ENCODE measurements at regions not wholly inside any gene's neighbourhood (a gene's known extent, or its start where the extent isn't known, plus 50 kb on each side); places are given as distances from the start of the nearest gene placed in this dataset.

DNA sequence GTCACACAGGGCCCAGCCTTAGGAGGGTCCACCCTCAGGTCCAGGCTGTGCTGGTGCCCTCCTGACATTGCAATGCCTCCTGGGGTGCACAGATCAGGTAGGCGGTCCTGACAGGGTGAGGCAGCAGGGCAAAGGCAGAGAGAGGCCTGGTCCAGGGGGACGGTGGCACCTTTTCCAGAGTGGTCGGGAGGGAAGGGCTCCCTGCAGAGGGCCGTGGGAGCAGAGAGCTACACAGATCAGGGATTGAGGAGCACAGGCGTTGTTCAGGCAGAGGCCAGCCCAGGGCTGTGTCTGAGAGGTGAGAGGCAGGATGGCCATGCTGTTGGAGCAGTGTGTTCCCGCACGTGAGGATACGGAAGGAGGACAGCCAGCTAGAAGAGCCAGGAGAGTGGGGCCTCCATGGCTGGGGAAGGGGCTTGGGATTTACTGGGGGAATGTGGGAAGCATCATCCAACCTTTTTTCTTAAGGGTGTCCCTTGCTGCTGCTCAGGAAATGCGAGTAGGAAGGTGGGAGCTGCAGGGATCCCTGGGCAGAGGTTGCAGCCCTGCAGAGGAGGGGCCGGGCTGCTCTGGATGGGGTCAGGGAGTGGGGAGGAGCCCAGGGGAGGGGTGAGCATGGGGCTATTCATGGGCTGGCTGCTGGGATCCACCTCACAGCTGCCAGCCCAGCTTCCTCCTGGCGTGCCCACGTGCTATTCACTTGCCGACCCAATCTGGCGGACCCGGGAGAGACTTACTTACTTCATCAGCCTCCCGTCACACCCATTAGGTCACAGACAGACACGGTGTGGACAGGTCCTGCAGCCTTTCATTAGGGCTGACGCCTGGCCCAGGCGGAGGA is 1516.4 kb downstream of the TBC1D22A start:
- DNase-seq, result no peak

DNA sequence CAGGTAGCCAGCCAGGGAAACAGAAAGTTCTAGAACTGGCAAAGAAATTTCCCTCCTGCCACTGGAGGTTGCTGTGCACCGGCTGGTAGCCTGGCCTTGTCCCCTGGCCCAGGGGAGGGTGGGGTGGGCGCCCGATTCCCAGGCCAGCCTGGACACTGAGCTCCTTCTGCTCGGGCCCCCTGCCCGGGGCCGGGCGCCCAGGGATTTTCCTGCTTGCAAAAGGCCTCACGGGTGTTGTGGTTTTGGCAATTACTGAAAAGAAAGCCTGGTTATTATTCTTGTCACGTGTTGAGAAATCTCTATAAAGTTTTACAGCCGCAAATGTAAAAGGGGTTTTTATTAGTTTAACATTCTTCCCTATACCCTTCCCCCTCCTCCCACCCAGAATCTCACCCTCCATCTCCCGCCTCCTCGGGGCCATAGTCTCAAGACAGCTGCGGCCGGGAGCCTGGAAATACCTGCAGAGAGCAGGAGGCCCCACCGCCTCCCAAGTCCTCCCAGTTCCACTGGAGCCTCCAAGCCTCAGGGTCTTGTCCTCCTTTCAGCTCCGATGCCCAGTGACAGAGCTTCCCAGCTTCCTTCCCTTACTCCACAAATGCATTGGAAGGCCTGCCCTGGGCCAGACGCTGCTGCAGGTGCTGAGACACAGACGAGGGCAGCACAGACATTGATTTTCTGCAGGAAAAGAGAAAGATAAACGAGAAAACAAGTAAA is 1515.6 kb downstream of the TBC1D22A start:
- no peak for DNase-seq

DNA sequence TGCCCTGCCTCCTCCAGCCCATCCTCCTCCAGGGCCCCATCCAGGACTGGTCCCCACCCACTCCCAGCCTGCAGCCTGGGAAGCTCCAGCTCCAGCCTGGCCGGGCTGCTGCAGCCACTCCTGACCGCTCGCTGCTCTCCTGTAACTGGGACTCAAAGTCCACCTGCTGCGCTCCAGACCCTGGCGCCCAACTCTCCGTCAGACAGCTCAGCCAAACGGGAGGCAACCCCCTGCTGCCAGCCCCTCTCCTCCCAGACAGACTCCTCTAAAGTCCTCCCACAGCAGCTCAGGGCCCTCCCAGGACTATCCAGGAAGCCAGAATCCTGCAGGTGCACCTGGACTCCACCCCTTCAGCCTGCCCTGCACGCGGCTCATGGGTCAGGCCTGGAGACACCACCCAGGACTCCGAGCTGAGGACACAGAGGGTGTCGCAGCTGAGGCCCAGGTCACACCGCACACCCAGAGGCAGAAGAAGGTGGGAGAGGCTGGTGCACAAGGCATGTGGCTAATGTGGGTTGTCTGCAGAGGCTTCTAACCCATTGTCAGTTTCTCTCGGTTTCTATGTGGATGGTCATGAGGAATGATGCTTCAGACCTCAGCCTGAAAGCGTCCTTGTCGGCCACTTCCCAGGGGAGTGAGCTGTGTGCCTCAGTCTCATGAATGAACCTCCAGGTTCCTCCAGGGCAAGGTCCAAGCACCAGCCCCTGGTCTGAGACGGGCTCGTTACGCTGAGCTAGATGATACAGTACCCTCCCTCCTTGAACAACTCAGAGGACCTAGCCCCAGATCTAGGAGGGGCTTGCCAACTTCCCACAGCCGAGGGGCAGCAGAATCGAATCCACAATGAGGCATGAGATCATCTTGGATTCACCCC is 1514.8 kb downstream of the TBC1D22A start:
- no peak for DNase-seq

DNA sequence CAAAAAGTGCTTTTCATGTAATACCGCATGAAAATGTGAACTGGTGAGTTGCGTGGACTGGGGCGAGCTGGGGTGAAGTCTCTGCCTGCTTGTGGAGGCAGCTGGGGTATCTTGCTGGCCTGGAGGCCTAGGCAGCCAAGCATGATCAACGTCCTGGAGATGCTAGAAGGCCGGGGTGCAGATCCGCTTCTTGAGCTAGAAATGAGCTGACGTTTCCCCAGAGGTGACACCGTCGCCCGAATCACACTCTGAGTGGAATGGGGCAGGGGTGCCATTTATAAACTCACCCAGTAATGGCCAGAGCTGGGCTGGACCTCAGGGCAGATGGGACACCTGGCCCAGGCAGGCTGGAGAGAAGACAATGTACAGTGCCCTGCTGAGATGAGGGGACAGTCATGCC is 1513.0 kb downstream of the TBC1D22A start:
- DNase-seq, result no peak

DNA sequence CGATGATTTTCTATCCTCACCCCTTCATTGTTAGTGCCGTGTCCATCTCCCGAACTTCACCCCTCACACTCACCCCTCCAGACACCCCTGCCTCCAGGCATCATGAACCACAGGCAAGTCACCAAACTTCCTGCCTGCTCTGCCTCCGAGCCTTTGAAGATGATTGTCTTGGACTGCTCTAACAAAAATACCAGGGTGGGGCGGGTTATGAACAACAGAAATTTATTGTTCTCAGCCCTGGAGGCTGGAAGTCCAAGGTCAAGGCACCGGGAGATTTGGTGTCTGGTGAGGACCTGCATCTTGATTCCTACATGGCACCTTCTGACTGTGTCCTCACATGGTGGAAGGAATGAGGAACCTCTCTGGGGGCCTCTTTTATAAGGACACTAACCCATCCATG is 1508.3 kb downstream of the TBC1D22A start:
- DNase-seq, result no peak

DNA sequence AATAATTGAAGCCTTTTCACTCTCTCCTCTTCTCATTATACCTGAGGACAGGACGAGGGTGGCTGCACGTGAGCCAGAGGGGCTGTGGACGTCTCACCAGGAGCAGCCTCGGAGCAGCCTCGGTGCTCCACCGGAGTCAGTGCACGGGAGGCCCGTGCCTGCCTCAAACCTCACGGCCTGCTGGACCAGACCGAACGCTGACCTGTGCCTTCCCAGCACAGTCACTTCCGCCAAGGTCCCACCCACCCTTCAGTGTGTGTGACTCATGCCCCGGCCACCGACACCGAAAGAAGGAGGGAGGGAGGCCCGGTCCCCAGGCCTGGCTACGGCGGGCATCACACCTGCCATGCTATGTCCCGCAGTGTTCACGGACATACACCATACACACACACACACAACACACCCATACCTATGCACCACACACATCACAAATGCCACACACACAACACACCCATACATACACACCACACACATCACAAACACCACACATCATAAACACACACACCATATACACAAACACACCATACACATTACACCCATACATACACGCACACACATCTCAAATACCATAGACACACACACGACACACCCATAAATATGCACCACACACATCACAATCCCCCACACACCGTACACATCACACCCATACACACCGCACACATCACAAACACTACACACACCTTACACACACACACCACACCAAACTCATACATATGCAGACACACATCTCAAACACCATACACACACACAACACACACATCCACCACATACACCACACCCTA is 1506.5 kb downstream of the TBC1D22A start:
- DNase-seq, result no peak

DNA sequence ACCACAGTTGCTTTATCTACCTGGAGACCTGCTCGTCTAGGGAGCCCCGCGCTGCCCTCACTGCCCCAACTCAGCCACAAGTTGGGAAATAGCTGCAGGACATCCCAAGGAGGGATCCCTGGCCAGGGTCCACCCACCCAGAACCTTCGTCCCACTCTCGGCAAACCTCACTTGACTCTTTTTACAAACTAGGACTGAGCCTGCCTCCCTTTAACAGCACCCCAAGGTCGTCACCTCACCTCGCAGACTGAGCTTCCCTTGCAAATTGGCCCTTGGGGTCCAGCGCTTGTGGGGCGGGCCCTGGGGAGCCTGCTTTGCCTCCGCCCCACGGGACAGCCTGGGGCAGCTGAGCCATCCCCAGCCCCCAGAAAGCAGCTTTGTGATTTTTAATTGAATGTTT is 1505.8 kb downstream of the TBC1D22A start:
- no peak for DNase-seq

DNA sequence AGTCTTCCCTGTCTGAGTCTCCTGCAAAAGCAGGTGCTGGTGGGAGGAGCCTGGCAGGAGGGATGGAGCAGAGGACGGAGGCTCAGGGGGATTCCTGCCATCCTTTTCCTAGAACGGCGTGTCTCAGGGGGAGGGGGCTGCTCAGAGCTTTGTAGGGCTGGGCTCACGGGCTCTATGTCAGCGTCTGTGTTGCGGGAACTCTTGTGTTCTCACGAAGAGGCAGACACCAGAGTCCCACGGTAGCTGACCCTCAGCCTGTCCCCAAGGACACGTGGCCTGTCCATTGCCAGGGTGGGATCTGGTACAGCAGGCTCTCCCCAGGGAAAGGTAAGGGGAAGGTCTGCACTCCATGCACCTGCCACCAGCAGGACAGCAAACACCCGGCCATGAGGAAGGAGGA is 1505.2 kb downstream of the TBC1D22A start:
- DNase-seq, result no peak

DNA sequence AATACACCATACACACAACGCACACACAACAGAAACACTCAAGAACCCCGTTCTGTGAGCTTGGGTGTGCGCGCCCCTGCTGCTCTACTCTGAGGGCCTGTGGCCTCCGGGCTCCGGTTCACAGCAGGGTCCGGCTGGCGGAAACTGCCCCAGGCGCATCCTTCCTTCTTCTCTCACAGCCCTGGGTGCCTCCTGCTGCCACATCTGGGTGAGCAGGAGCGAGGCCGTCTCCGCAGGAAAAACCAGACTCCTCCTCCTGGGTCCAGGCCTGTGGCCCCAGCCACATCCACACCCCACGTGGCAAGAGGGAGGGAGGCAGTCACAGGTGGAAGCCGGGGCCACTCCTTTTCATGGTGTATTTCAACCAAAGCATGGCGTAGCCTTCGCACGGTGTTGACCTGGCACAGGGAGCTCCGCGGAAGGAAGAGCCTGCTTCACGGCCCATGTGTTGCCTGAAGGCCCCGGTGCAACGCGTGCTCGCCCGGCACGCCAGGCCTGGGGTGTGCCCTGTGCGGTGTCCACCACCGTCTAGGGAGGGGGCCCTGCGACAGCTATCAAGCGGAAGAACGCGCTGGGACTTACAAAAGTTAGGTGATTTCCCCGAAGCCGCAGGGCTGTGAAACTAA is 1502.7 kb downstream of the TBC1D22A start:
- DNase-seq, result no peak

DNA sequence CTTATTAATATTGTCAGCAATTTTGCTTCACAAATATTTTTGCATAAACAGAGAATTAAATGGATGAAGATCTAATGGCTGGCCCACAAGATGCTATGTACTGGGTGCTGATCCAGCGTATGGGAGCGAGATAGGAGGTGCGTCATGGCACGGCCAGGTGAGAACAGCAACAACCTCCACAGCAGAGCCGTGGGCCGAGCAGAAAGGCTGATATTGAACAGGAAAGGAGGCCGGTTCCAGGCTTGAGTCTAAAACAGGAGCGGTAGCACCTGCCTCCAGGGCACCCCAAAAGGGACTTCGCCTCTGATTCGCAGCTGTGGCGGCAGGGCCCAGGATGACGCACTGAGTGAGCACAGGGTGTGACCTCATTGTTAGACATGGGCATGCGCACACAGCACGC is 1502.1 kb downstream of the TBC1D22A start:
- DNase-seq, result no peak

DNA sequence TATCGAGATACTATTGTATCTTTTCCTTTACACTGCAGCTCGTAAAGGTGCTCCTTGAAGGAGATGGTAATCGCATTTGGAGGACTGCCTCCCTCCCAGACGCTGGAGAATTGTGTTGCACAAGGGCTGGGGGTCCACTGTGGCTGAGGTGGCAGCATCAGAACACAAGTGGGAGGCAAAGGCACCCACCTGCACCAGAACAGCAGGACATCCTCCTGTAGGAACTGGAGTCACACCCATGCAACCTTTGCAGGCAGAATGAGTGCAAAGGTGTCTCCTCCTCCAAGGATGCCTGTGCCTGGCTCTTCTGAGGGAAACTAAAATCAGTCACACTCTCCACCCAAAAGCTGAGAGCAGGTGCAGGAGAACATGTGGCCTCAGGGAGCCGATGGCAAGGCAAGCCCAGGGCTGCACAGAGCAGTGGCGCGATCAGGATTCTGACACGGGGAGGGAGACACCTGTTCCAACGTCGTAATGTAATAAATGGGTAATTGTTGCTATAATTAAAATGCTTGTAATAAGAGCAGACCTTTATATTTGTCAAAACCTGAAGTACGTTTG is 1501.4 kb downstream of the TBC1D22A start:
- DNase-seq, result no peak

DNA sequence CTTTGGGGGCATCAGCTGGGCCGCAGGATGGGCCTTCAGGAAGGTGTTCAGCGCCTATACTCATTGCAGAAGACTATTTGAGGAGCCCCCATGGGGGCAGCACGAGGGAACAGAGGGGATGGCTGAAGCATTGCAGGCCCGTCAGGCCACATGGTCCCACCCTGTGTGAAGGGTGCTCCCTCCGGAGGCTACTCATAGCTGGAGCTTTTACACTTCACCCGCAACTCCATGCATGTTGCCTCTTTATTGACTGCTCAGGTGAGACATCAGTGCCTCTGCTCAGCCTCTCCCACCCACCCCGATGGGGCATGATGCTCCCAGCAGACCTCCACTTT is 1500.9 kb downstream of the TBC1D22A start:
- DNase-seq, result no peak

DNA sequence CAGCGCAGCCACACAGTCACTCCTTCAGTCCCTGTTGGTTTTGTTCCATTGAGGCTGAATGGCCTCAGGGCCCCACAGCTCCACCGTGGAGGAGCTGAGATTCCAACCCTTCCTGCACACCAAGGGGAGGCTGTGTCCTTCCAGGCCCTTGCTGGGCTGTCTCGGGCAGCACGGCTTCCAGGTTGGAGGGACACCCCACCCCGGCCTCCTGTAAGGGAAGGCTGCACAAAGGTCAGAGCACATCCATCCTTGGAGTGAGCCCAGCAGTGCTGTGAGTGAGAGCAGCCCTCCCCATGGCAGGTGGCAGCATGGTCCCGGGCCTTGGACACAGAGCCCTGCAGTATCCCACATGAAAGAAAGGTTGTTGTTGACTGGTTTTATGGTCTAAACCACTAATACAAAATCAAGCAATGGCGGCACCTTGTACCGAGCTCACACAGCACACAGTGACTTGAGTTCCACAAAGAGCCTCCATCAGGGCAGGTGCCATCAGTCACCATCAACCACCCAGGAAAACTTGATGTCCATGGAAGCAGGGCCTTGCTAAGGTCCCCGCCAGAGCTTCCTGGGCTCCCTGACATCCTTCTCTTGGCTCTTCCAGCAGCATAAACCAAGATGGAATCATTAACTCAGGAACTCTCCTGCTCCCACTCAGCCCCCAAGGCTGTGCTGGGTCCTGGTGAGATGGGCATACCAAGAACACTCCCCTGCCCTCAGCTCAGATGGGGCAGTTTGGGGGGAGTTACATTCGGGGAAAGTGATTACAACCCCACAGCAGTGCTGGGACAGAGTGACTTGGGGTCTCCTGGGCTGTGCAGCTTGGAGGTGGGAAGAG is 1500.4 kb downstream of the TBC1D22A start:
- DNase-seq, result no peak

DNA sequence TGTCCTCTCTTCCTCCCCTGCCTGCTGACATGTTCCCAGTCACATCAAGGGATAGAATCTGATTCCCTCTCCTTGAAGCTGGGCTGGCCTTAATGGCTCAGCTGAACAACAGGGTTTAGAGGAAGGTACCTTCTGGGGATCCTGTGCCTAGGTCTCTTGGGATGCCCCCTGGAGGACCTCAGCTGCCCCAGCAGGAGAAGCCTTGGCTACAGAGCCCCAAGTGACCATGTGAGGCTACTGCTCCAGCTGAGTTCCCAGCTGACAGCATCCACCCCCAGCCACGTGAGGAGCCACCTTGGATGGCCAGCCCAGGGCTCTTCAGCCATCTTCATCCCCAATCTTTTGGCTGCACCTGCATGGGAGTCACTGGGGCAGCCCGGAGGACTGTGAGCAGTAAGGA is 1499.3 kb downstream of the TBC1D22A start:
- no peak for DNase-seq

DNA sequence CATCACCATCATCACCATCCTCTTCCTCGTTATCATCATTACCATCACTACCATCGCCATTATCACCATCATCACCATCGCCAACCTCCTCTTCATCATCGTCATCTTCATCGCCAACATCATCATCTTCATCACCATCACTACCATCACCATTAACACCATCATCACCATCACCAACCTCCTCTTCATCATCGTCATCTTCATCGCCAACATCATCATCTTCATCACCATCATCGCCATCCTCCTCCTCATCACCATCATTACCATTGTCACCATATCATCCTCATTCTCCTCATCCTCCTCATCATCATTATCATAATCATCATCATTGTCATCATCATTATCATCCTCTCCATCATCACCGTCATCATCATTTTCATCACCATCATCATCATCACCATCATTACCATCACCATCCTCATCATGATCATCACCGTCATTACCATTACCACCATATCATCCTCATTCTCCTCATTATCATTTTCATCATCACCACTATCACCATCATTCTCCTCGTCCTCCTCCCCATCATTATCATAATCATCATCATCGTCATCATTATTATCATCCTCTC is 1498.7 kb downstream of the TBC1D22A start:
- no peak for DNase-seq

DNA sequence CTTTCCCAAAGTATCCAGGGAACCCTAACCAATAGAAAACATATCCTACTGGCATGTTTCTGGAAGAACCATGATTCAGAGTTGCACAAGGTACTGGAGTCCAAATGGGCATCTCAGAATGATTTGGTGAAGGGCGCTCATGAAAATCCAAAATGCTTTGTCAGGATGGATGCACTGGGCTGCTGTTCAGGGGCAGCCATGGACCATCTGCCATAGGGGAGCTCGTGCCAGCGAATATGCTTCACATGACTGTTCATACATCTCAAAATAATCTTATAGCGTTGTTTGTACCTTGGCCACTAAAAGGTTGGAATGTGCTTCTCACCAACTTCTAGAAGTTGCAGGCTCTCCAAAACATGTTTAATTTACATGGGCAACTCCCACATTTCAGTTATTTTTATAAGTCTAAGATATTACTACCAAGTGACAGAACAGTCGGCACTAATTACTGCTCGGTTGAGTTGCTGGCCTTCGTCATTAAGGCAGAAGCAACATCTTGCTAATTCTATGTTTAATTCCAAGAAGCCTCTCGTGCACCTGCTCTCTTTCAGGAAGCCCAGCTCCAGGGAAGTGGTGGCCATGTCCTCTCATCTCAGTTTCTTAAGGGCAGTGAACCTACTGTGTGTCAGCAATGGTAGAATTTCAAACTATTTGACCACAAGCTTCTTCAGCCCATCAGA is 1497.7 kb downstream of the TBC1D22A start:
- DNase-seq, result no peak

DNA sequence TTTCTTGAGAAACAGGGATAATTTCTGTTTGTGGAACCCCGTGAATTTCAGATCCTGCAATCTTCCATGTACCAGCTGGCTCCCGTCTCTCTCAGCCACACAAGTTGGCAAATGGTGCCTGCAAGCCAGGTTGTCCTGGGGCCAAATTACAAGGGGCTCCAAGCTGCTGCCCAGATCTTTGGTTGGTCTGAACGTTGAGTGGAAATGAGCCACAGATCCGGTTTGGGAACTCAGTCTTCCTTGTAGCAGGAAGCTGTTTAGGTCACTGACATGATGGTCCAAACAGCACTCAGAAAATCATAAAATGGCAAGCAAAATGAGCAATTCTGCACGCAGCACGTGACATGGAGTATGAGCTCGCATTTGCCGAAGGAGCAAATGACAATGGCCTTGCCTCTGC is 1496.4 kb downstream of the TBC1D22A start:
- DNase-seq, result no peak

DNA sequence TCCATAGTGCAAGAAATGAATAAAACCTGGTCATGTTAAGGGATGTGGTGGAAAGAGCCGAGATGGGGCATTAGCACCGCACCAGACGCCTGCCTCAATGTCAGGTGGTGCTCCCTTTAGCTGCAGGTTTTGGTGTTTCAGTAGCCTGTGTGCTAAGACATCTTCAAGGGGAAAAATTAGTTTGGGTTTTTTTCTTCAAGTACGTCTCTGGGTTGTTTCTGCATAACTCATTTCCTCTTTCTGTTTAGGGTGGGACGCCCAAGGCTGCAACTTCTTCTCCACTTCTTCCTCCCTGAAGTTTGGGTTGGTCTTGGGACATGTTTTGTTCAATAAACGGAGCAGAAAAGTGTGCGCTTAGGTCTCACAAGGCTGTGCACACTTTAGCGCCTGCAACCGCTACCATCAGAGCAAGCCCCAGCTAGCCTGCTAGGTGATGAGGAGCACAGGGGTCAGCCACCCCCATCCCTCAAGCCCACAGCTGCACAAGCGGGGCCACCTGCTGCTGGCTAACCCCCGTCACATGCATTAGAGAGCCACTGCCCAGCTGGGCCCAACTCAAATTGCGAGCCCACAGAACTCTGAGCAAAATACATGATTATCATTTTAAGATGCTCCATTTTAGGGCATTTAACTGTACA is 1495.7 kb downstream of the TBC1D22A start:
- no peak for DNase-seq

DNA sequence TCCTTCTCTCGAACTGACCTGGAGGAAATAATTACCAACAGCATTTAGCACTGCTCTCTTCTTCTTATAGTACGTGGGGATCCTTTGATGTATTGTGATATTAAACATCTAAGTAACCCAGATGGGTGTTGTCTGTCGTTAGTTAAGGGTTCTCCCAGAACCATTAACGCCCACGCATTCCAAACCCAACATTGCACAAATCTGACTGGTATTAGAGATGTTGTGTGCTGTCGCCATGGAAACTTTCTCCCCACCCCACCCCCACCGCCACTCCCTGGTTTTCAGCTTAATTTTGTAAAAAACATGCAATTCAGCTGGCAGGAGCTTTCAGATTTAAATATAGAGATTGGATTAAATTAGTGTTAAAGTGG is 1495.2 kb downstream of the TBC1D22A start:
- no peak for DNase-seq

Measured in NCI-H2107 (cell line).